Common myeloid progenitor, CD34-positive (primary cell): ENCODE measurements at regions not wholly inside any gene's neighbourhood (a gene's known extent, or its start where the extent isn't known, plus 50 kb on each side); places are given as distances from the start of the nearest gene placed in this dataset.
A peak's percentile ranks its signal among the peaks of the same experiment; 100 is the strongest.

Experiments
- CTCF ChIA-PET: fragments of 350-600 bp; sonication (Branson Sonifier 250); formaldehyde crosslinking; loops from one replicate; lab custom pipeline; 2021; ENCODE audit warnings: antibody characterized with exemption; lab: Charles Lee
- POLR2A ChIA-PET: fragments of 350-600 bp; sonication (Branson Sonifier 250); formaldehyde crosslinking; loops from one replicate; lab custom pipeline; 2021; ENCODE audit warnings: antibody characterized with exemption; lab: Charles Lee
- DNase-seq, 3 donors: peaks; one replicate each; pipeline versions ENCODE4 v3.0.0 to v3.0.0-alpha.2; 2013
- H3K27ac ChIP-seq, 2 experiments: 1 replicate in 1 of 2; 2 replicates in 1 of 2; pipeline ENCODE4 v1.7.0; 2013; ENCODE audit warnings: inconsistent platforms in 2 of 2, low read length in 2 of 2, mild to moderate bottlenecking in 2 of 2, low read depth in 1 of 2, moderate library complexity in 1 of 2; ENCODE audit not compliant: severe bottlenecking in 2 of 2, insufficient read depth in 1 of 2, poor library complexity in 1 of 2
- H3K27me3 ChIP-seq, 5 experiments: replicated peaks in 2 of 5; 1 replicate in 3 of 5; 2 replicates in 2 of 5; pipeline versions ENCODE4 v1.6.1 to v1.7.0; 2013; ENCODE audit warnings: low read length in 4 of 5, mild to moderate bottlenecking in 2 of 5, moderate library complexity in 2 of 5, inconsistent platforms in 1 of 5; ENCODE audit not compliant: insufficient read depth in 5 of 5, control insufficient read depth in 4 of 5
- H3K36me3 ChIP-seq, 4 experiments: 1 replicate in 2 of 4; 2 replicates in 2 of 4; pipeline versions ENCODE4 v1.6.1 to v1.7.0; 2013; ENCODE audit warnings: low read length in 3 of 4, control low read depth in 1 of 4, mild to moderate bottlenecking in 1 of 4; ENCODE audit not compliant: control insufficient read depth in 4 of 4, insufficient read depth in 4 of 4
- H3K4me1 ChIP-seq, 4 experiments: 1 replicate in 3 of 4; 2 replicates in 1 of 4; pipeline versions ENCODE4 v1.6.1 to v1.7.1; 2013; ENCODE audit warnings: low read length in 3 of 4, mild to moderate bottlenecking in 3 of 4, control low read depth in 1 of 4, inconsistent platforms in 1 of 4, moderate library complexity in 1 of 4; ENCODE audit not compliant: control insufficient read depth in 4 of 4, insufficient read depth in 4 of 4; ENCODE audit errors: control extremely low read depth in 1 of 4
- H3K4me3 ChIP-seq, 7 experiments: 1 replicate in 4 of 7; 2 replicates in 3 of 7; pipeline versions ENCODE4 v1.5.1 to v1.7.0; 2013; ENCODE audit warnings: mild to moderate bottlenecking in 7 of 7, low read length in 6 of 7, moderate library complexity in 6 of 7, inconsistent platforms in 2 of 7, low read depth in 2 of 7, control low read depth in 1 of 7; ENCODE audit not compliant: insufficient read depth in 4 of 7, control insufficient read depth in 1 of 7; ENCODE audit errors: extremely low read depth in 1 of 7
- H3K9me3 ChIP-seq, 5 experiments: 1 replicate in 4 of 5; 2 replicates in 1 of 5; pipeline versions ENCODE4 v1.6.1 to v1.7.1; 2013; ENCODE audit warnings: low read length in 4 of 5, mild to moderate bottlenecking in 2 of 5, inconsistent platforms in 1 of 5, low read depth in 1 of 5, moderate library complexity in 1 of 5; ENCODE audit not compliant: control insufficient read depth in 4 of 5, insufficient read depth in 2 of 5; ENCODE audit errors: control extremely low read depth in 1 of 5
- WGBS: methylation state at CpG from one replicate; pipeline ENCODE4 v1.1.5; 2013; ENCODE audit not compliant: insufficient coverage; 5-methylcytosine and 5-hydroxymethylcytosine counted together

- Histone ChIP-seq H3K4me1 (no peaks in the 10 kb centered on the region), H3K27me3 (peaks cover 0 to 5% (median 0%) of the 10 kb centered on the region in 5 experiments), H3K4me3 (no peak overlapping the region), H3K36me3 (no peaks in the 10 kb centered on the region), H3K9me3 (no peaks in the 10 kb centered on the region), H3K27ac (no peak overlapping the region)
- no peak for DNase-seq
- POLR2A ChIA-PET, result no interaction called here
- WGBS, result 100% methylated on average over 3 of the region's 3 CpGs
- CTCF ChIA-PET, result interaction anchor here (1.1 kb wide), 1 partner anchor 10 kb away, joined by 3 read pairs; no protein-coding TSS in a partner anchor
Observed at GRCh38 chr6:99852031-99852430, 142.0 kb downstream of the MCHR2 start.

DNA sequence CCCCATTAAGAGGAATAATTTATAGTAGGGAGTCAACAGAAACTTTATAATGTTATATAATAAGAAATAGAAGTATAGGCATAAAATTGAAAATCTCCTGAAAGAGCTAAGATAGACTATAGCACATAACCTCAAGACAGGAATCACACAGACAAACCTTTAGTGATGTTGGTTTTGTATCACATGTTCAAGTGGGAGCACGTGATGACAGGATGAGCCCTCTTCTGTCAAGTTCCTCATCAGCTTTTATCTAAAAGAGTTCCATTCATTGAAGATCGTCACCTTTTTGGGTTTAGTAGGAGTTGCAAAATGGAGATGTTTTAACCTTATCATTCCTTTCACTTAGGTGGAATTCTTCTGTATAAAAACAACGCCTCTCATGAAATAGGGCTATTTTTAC, 127.0 kb downstream of the MCHR2 start:
- CTCF ChIA-PET, result interaction anchor here (1.3 to 2.7 kb wide), 7 partner anchors 11 to 612 kb away, joined by 3 to 14 read pairs (median 6); no protein-coding TSS in a partner anchor
- no peak overlapping the region for H3K27ac ChIP-seq
- H3K4me3 ChIP-seq, result no peak overlapping the region
- peak in 1 of 3 donors; percentile 2 for DNase-seq
- H3K9me3 ChIP-seq, result no peaks in the 10 kb centered on the region
- H3K4me1 ChIP-seq, result no peaks in the 10 kb centered on the region
- peaks cover 5 to 48% (median 7%) of the 10 kb centered on the region in 5 experiments for H3K27me3 ChIP-seq
- WGBS, result no CpG with 5 or more reads among the region's 3 CpGs
- no peaks in the 10 kb centered on the region for H3K36me3 ChIP-seq
- POLR2A ChIA-PET, result no interaction called here

DNA sequence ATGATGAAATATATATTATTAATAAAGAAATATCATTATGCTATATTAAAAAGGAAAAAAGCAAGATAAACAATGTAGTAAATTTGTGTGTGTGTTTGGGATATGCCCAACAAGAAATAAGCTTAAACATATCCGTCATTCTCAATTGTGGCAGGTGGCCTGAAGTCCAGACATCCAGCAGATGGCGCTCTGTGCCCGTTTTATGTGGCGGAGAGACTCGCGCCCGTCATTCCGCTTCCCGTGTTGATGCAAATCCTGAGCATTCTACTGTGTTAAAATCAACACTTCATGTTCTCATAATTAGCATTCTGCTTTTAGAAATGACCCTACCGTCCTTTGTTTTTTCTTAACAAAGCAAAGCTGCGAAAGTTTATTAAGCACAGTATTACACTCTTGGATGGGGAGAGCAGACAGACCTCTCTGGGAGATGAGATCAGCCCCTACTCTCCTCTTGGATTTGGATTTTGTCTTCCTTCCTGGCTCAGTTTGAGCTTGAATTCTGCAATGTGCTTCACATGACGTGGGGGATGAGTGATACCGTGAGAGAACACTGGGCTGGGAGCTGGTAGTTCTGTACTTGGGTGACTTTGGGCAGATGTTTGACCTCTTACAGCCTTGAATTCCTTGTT, 125.8 kb downstream of the MCHR2 start:
- H3K27ac ChIP-seq, result no peak overlapping the region
- CTCF ChIA-PET, result interaction anchor here (0.6 to 2.7 kb wide), 22 partner anchors 9 to 789 kb away, joined by 3 to 14 read pairs (median 3); no protein-coding TSS in a partner anchor
- 5% methylated on average over 7 of the region's 13 CpGs for WGBS
- no peaks in the 10 kb centered on the region for H3K4me1 ChIP-seq
- POLR2A ChIA-PET, result no interaction called here
- no peaks in the 10 kb centered on the region for H3K36me3 ChIP-seq
- no peaks in the 10 kb centered on the region for H3K9me3 ChIP-seq
- no peak overlapping the region for H3K4me3 ChIP-seq
- H3K27me3 ChIP-seq, result peaks cover 5 to 50% (median 7%) of the 10 kb centered on the region in 5 experiments
- DNase-seq, result peak; percentile 58 to 78 (median 72)
